Fibroblast of lung (primary cell): ENCODE measurements at regions not wholly inside any gene's neighbourhood (a gene's known extent, or its start where the extent isn't known, plus 50 kb on each side); places are given as distances from the start of the nearest gene placed in this dataset.
"Not testable (repeated sequence)": the region's sequence is repeated elsewhere in the genome, so short reads cannot be mapped to it uniquely, and the experiment has no call there.

Experiments
- DNase-seq, 2 donors: peaks; one replicate each; pipeline versions ENCODE4 v3.0.0 to v3.0.0-alpha.2; 2010; ENCODE audit warnings: low read depth in 2 of 2
- H2AFZ ChIP-seq: 2 replicates; pipeline ENCODE4 v1.5.1; 2012; ENCODE audit warnings: low read length, control low read depth, inconsistent platforms
- H3K27ac ChIP-seq: 2 replicates; pipeline ENCODE4 v1.5.1; 2011; ENCODE audit warnings: low read length, control low read depth; ENCODE audit not compliant: insufficient read depth
- H3K27me3 ChIP-seq: 2 replicates; pipeline ENCODE4 v1.5.1; 2011; ENCODE audit warnings: mild to moderate bottlenecking, low read length; ENCODE audit not compliant: control insufficient read depth, insufficient read depth
- H3K36me3 ChIP-seq: 2 replicates; pipeline ENCODE4 v1.5.1; 2011; ENCODE audit warnings: low read length; ENCODE audit not compliant: control insufficient read depth, insufficient read depth
- H3K4me1 ChIP-seq: 2 replicates; pipeline ENCODE4 v1.5.1; 2011; ENCODE audit warnings: low read length; ENCODE audit not compliant: control insufficient read depth, insufficient read depth; ENCODE audit errors: extremely low read depth
- H3K4me2 ChIP-seq: 2 replicates; pipeline ENCODE4 v1.5.1; 2011; ENCODE audit warnings: low read length, control low read depth; ENCODE audit not compliant: insufficient read depth; ENCODE audit errors: extremely low read depth
- H3K4me3 ChIP-seq, 4 experiments: fragments of 200-600 bp in 1 of 4; sonication (generic) in 1 of 4; replicated peaks in 1 of 4; 2 replicates each; pipeline ENCODE4 v1.5.1; 2011 to 2016; ENCODE audit warnings: low read length in 4 of 4, low read depth in 3 of 4, mild to moderate bottlenecking in 3 of 4, control low read depth in 2 of 4, inconsistent platforms in 1 of 4, mixed read lengths in 1 of 4; ENCODE audit not compliant: insufficient read depth in 1 of 4; ENCODE audit errors: control extremely low read depth in 1 of 4
- H3K79me2 ChIP-seq: 2 replicates; pipeline ENCODE4 v1.5.1; 2012; ENCODE audit warnings: mild to moderate bottlenecking, low read length, inconsistent platforms; ENCODE audit not compliant: control insufficient read depth, insufficient read depth
- H3K9ac ChIP-seq: 2 replicates; pipeline ENCODE4 v1.5.1; 2011; ENCODE audit warnings: mild to moderate bottlenecking, low read length, control low read depth; ENCODE audit not compliant: insufficient read depth
- H3K9me3 ChIP-seq: 2 replicates; pipeline ENCODE4 v1.5.1; 2012; ENCODE audit warnings: low read depth, low read length; ENCODE audit not compliant: control insufficient read depth, insufficient read depth
- H4K20me1 ChIP-seq: 2 replicates; pipeline ENCODE4 v1.5.1; 2011; ENCODE audit warnings: low read length; ENCODE audit not compliant: control insufficient read depth, insufficient read depth; ENCODE audit errors: extremely low read depth
- CTCF ChIP-seq, 2 donors: IDR thresholded peaks in 1 of 2; conservative IDR thresholded peaks in 1 of 2; 1 replicate in 1 of 2; 2 replicates in 1 of 2; pipeline ENCODE4 v1.5.1; 2011 to 2012; ENCODE audit warnings: low read length in 2 of 2, control low read depth in 1 of 2, inconsistent platforms in 1 of 2, low read depth in 1 of 2, mild to moderate bottlenecking in 1 of 2
- EZH2 ChIP-seq: IDR thresholded peaks from 2 replicates; pipeline ENCODE4 v1.5.1; 2012; ENCODE audit warnings: low read length, control low read depth, mild to moderate bottlenecking; ENCODE audit errors: missing control alignments

DNA sequence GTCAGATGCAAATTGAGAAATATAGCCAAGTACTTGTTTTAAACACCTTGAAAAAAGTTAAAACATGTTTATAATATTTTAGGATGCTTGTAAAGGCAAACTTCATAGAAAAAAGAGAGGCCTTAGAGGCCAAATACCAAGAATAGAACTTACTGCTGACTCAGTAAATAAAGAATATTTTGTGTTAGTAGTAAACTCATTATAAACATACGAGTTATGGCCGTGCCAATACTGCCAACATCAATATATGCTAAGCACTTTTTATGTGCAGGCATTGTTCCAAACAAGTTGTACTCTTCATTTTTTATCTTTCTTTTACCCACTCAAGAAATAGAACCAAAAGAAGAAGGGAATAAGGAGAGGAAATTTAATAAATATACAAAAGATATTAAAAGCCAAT, 705.9 kb upstream of the NCAM2 start:
- no peak overlapping the region for H3K4me2 ChIP-seq
- no peaks in the 10 kb centered on the region for H3K36me3 ChIP-seq
- H3K79me2 ChIP-seq: no peaks in the 10 kb centered on the region
- H3K4me3 ChIP-seq: no peak overlapping the region
- H3K27ac ChIP-seq: no peak overlapping the region
- no peaks in the 10 kb centered on the region for H4K20me1 ChIP-seq
- no peaks in the 10 kb centered on the region for H3K27me3 ChIP-seq
- H3K9ac ChIP-seq: no peak overlapping the region
- H2AFZ ChIP-seq: no peak overlapping the region
- TF ChIP-seq EZH2 (no peak), CTCF (conservative IDR thresholded peaks at IDR 0.05 in 1 of 2, IDR thresholded peaks at IDR 0.05 in 1 of 2; ENCODE audit: low read depth in 1 of 2, low read length in 2 of 2) (no peak)
- H3K9me3 ChIP-seq: no peaks in the 10 kb centered on the region
- H3K4me1 ChIP-seq: no peaks in the 10 kb centered on the region
- no peak for DNase-seq

DNA sequence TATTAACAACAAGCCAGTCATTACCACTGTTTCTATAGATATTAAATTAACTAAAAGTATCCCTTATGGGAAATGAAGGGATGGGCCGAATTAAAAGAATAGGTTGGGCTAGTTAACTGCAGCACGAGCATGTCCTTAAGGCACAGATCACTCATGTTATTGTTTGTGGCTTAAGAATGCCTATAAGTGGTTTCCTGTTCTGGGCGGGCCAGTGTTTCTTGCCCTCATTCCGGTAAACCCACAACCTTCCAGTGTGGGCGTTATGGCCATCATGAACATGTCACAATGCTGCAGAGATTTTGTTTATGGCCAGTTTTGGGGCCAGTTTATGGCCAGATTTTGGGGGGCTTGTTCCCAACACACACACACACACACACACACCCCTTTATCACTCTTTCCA, 705.4 kb upstream of the NCAM2 start:
- not testable (repeated sequence) for H3K36me3 ChIP-seq, H2AFZ ChIP-seq, H3K9ac ChIP-seq, DNase-seq, H3K4me2 ChIP-seq, H3K9me3 ChIP-seq, H3K79me2 ChIP-seq, H3K4me1 ChIP-seq, H3K27ac ChIP-seq, H4K20me1 ChIP-seq, H3K27me3 ChIP-seq, H3K4me3 ChIP-seq

DNA sequence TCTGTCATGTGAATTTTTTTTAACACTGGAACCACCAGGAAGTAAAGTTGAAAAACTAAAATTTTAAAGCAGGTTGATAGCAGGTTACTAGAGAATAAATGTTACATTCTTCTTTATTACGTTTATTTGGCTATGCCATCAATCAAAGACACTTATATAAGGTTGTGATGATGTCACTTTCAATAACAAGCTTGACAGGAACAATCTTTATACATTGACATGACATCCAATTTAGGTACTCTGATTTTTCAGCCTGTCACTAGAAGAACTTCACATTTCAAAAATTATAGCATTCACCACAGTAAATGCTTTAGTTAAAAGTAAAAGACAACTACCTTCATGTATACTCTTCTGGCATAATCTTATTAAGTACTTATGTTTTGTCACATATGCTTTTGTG, 696.8 kb upstream of the NCAM2 start:
- Histone ChIP-seq H3K36me3 (no peaks in the 10 kb centered on the region), H3K4me1 (no peaks in the 10 kb centered on the region), H3K79me2 (no peaks in the 10 kb centered on the region), H3K4me3 (no peak overlapping the region), H3K27me3 (no peaks in the 10 kb centered on the region), H3K9me3 (no peaks in the 10 kb centered on the region), H2AFZ (no peak overlapping the region), H4K20me1 (no peaks in the 10 kb centered on the region), H3K4me2 (no peak overlapping the region), H3K9ac (no peak overlapping the region), H3K27ac (no peak overlapping the region)
- no peak for DNase-seq
- TF ChIP-seq CTCF (conservative IDR thresholded peaks at IDR 0.05 in 1 of 2, IDR thresholded peaks at IDR 0.05 in 1 of 2; ENCODE audit: low read depth in 1 of 2, low read length in 2 of 2): no peak
- no peak for TF ChIP-seq EZH2

GRCh38 chr21:20302084-20302483, 696.1 kb upstream of the NCAM2 start:
- no peak for DNase-seq
- no peaks in the 10 kb centered on the region for H3K4me1 ChIP-seq
- H3K4me3 ChIP-seq: no peak overlapping the region
- H3K9ac ChIP-seq: no peak overlapping the region
- no peak overlapping the region for H3K27ac ChIP-seq
- H3K4me2 ChIP-seq: no peak overlapping the region
- H3K27me3 ChIP-seq: no peaks in the 10 kb centered on the region
- no peaks in the 10 kb centered on the region for H3K36me3 ChIP-seq
- no peaks in the 10 kb centered on the region for H3K9me3 ChIP-seq
- H3K79me2 ChIP-seq: no peaks in the 10 kb centered on the region
- H2AFZ ChIP-seq: no peak overlapping the region
- TF ChIP-seq EZH2 (no peak), CTCF (conservative IDR thresholded peaks at IDR 0.05 in 1 of 2, IDR thresholded peaks at IDR 0.05 in 1 of 2; ENCODE audit: low read depth in 1 of 2, low read length in 2 of 2) (no peak)
- H4K20me1 ChIP-seq: no peaks in the 10 kb centered on the region
